ENCODE measurements at regions not wholly inside any gene's neighbourhood (a gene's known extent, or its start where the extent isn't known, plus 50 kb on each side); places are given as distances from the start of the nearest gene placed in this dataset.

- DNase-seq (ENCODE audit: low read depth, low spot score) = no peak
- in situ Hi-C loops (cut with HindIII; ENCODE audit: low pct_unique_long_range_greater_than_20kb, low sequenced_read_pairs) = no loop called here
Measured at GRCh38 chr21:27196651-27197050, 229.8 kb upstream of the ADAMTS5 start.

- in situ Hi-C loops (cut with HindIII; ENCODE audit: low pct_unique_long_range_greater_than_20kb, low sequenced_read_pairs) = no loop called here
- no peak for DNase-seq (ENCODE audit: low read depth, low spot score)
Measured at GRCh38 chr21:27192281-27192949, 225.5 kb upstream of the ADAMTS5 start.

- in situ Hi-C loops (cut with HindIII; ENCODE audit: low pct_unique_long_range_greater_than_20kb, low sequenced_read_pairs) = no loop called here
- DNase-seq (ENCODE audit: low read depth, low spot score) = no peak
Measured at GRCh38 chr21:27190601-27191000, 223.7 kb upstream of the ADAMTS5 start.

- in situ Hi-C loops (cut with HindIII; ENCODE audit: low pct_unique_long_range_greater_than_20kb, low sequenced_read_pairs) = no loop called here
- DNase-seq (ENCODE audit: low read depth, low spot score) = no peak
Measured at GRCh38 chr21:27189870-27190269, 223.0 kb upstream of the ADAMTS5 start.

- in situ Hi-C loops (cut with HindIII; ENCODE audit: low pct_unique_long_range_greater_than_20kb, low sequenced_read_pairs) = no loop called here
- no peak for DNase-seq (ENCODE audit: low read depth, low spot score)
Measured at GRCh38 chr21:27173053-27173452, 206.2 kb upstream of the ADAMTS5 start.

- DNase-seq (ENCODE audit: low read depth, low spot score) = no peak
- in situ Hi-C loops (cut with HindIII; ENCODE audit: low pct_unique_long_range_greater_than_20kb, low sequenced_read_pairs) = no loop called here
Measured at GRCh38 chr21:27171707-27172106, 204.8 kb upstream of the ADAMTS5 start.

- DNase-seq (ENCODE audit: low read depth, low spot score) = no peak
- in situ Hi-C loops (cut with HindIII; ENCODE audit: low pct_unique_long_range_greater_than_20kb, low sequenced_read_pairs) = no loop called here
Measured at GRCh38 chr21:27168084-27168483, 201.2 kb upstream of the ADAMTS5 start.

- in situ Hi-C loops (cut with HindIII; ENCODE audit: low pct_unique_long_range_greater_than_20kb, low sequenced_read_pairs) = no loop called here
- DNase-seq (ENCODE audit: low read depth, low spot score) = no peak
Measured at GRCh38 chr21:27164208-27165177, 197.6 kb upstream of the ADAMTS5 start.

- DNase-seq (ENCODE audit: low read depth, low spot score) = no peak
- in situ Hi-C loops (cut with HindIII; ENCODE audit: low pct_unique_long_range_greater_than_20kb, low sequenced_read_pairs) = no loop called here
Measured at GRCh38 chr21:27158967-27159366, 192.1 kb upstream of the ADAMTS5 start.

GRCh38 chr21:27157097-27157496, 190.2 kb upstream of the ADAMTS5 start:
- in situ Hi-C loops (cut with HindIII; ENCODE audit: low pct_unique_long_range_greater_than_20kb, low sequenced_read_pairs) = no loop called here
- DNase-seq (ENCODE audit: low read depth, low spot score) = no peak

GRCh38 chr21:27156666-27157065, 189.8 kb upstream of the ADAMTS5 start:
- in situ Hi-C loops (cut with HindIII; ENCODE audit: low pct_unique_long_range_greater_than_20kb, low sequenced_read_pairs) = no loop called here
- no peak for DNase-seq (ENCODE audit: low read depth, low spot score)

GRCh38 chr21:27155130-27155500, 188.2 kb upstream of the ADAMTS5 start:
- DNase-seq (ENCODE audit: low read depth, low spot score) = no peak
- in situ Hi-C loops (cut with HindIII; ENCODE audit: low pct_unique_long_range_greater_than_20kb, low sequenced_read_pairs) = no loop called here

GRCh38 chr21:27154451-27155129, 187.7 kb upstream of the ADAMTS5 start:
- DNase-seq (ENCODE audit: low read depth, low spot score) = no peak

GRCh38 chr21:27152996-27153395, 186.1 kb upstream of the ADAMTS5 start:
- no peak for DNase-seq (ENCODE audit: low read depth, low spot score)
- in situ Hi-C loops (cut with HindIII; ENCODE audit: low pct_unique_long_range_greater_than_20kb, low sequenced_read_pairs) = no loop called here

More at GRCh38 chr21:27154451-27155129, 187.7 kb upstream of the ADAMTS5 start:
- in situ Hi-C loops (cut with HindIII; ENCODE audit: low pct_unique_long_range_greater_than_20kb, low sequenced_read_pairs) = no loop called here

- in situ Hi-C loops (cut with HindIII; ENCODE audit: low pct_unique_long_range_greater_than_20kb, low sequenced_read_pairs) = no loop called here
- DNase-seq (ENCODE audit: low read depth, low spot score) = no peak
Measured at GRCh38 chr21:27149034-27149433, 182.1 kb upstream of the ADAMTS5 start.

GRCh38 chr21:27146268-27146667, 179.4 kb upstream of the ADAMTS5 start:
- in situ Hi-C loops (cut with HindIII; ENCODE audit: low pct_unique_long_range_greater_than_20kb, low sequenced_read_pairs) = no loop called here

GRCh38 chr21:27145134-27145798, 178.4 kb upstream of the ADAMTS5 start:
- in situ Hi-C loops (cut with HindIII; ENCODE audit: low pct_unique_long_range_greater_than_20kb, low sequenced_read_pairs) = no loop called here
- no peak for DNase-seq (ENCODE audit: low read depth, low spot score)

More at GRCh38 chr21:27146268-27146667, 179.4 kb upstream of the ADAMTS5 start:
- no peak for DNase-seq (ENCODE audit: low read depth, low spot score)

- in situ Hi-C loops (cut with HindIII; ENCODE audit: low pct_unique_long_range_greater_than_20kb, low sequenced_read_pairs) = no loop called here
- DNase-seq (ENCODE audit: low read depth, low spot score) = no peak
Measured at GRCh38 chr21:27143476-27143875, 176.6 kb upstream of the ADAMTS5 start.

Data from SK-MEL-5 (cell line).